Mesothelial cell of epicardium (in vitro differentiated cells): ENCODE measurements at regions not wholly inside any gene's neighbourhood (a gene's known extent, or its start where the extent isn't known, plus 50 kb on each side); places are given as distances from the start of the nearest gene placed in this dataset.
A peak's percentile ranks its signal among the peaks of the same experiment; 100 is the strongest.

Source experiments
- DNase-seq, 2 experiments: peaks; one replicate each; pipeline ENCODE4 v3.0.0; 2021; ENCODE audit warnings: low spot score in 2 of 2; ENCODE audit not compliant: unreplicated experiment in 2 of 2
- H3K27ac Mint-ChIP-seq: 2 replicates; pipeline ENCODE4 v1.8.0; 2021; ENCODE audit warnings: mixed read lengths
- H3K27me3 Mint-ChIP-seq: 2 replicates; pipeline ENCODE4 v1.8.0; 2021; ENCODE audit warnings: low read depth, mixed read lengths
- H3K36me3 Mint-ChIP-seq: 2 replicates; pipeline ENCODE4 v1.8.0; 2021; ENCODE audit warnings: mixed read lengths
- H3K4me1 Mint-ChIP-seq: 2 replicates; pipeline ENCODE4 v1.8.0; 2021; ENCODE audit warnings: mixed read lengths
- H3K4me3 Mint-ChIP-seq: 2 replicates; pipeline ENCODE4 v1.8.0; 2021; ENCODE audit warnings: mild to moderate bottlenecking, moderate library complexity, mixed read lengths
- H3K9me3 Mint-ChIP-seq: 2 replicates; pipeline ENCODE4 v1.8.0; 2021; ENCODE audit warnings: mixed read lengths
- TF ChIP-seq, protein P1 (sequence below): fragments of 200-600 bp; sonication (generic); IDR thresholded peaks from one replicate; pipeline ENCODE4 v1.5.0; 2021; ENCODE audit warnings: antibody characterized with exemption; ENCODE audit not compliant: unreplicated experiment

DNA sequence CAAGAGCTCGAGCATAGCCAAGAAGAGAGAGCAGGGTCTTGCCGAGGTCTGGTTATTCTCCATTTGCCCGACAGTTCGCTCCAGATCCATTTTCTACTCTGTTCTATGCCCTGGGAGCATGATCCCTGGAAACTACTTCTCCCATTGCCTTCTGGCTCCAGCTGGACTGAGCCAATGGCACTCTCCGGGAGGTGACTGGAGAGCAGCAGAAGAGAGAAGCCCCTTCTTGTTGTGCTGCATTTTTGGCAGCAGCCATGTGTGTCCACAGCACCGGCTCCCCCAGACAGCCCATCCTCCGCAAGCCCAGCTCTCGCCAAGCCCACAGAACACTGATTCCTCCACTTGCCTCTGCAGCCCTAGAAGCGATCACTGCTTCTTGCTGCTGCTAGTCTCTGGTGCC is 345.5 kb downstream of the TNS1 start:
- Mint-ChIP-seq H3K9me3 (no peaks in the 10 kb centered on the region), H3K27ac (no peak overlapping the region), H3K27me3 (no peaks in the 10 kb centered on the region), H3K4me3 (no peak overlapping the region), H3K4me1 (peaks cover 8% of the 10 kb centered on the region), H3K36me3 (no peaks in the 10 kb centered on the region)
- DNase-seq = no peak
- TF ChIP-seq, protein P1, sequence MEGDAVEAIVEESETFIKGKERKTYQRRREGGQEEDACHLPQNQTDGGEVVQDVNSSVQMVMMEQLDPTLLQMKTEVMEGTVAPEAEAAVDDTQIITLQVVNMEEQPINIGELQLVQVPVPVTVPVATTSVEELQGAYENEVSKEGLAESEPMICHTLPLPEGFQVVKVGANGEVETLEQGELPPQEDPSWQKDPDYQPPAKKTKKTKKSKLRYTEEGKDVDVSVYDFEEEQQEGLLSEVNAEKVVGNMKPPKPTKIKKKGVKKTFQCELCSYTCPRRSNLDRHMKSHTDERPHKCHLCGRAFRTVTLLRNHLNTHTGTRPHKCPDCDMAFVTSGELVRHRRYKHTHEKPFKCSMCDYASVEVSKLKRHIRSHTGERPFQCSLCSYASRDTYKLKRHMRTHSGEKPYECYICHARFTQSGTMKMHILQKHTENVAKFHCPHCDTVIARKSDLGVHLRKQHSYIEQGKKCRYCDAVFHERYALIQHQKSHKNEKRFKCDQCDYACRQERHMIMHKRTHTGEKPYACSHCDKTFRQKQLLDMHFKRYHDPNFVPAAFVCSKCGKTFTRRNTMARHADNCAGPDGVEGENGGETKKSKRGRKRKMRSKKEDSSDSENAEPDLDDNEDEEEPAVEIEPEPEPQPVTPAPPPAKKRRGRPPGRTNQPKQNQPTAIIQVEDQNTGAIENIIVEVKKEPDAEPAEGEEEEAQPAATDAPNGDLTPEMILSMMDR = no peak

- no peak for DNase-seq
- Mint-ChIP-seq H3K4me3 (no peak overlapping the region), H3K36me3 (no peaks in the 10 kb centered on the region), H3K4me1 (peaks cover 8% of the 10 kb centered on the region), H3K27ac (no peak overlapping the region), H3K9me3 (no peaks in the 10 kb centered on the region), H3K27me3 (no peaks in the 10 kb centered on the region)
- TF ChIP-seq, protein P1 = no peak
These were observed 346.5 kb downstream of the TNS1 start for GRCh38 chr2:217656316-217656715.

- H3K4me1 Mint-ChIP-seq = peaks cover 8% of the 10 kb centered on the region
These were observed 347.1 kb downstream of the TNS1 start for GRCh38 chr2:217655651-217656050.

DNA sequence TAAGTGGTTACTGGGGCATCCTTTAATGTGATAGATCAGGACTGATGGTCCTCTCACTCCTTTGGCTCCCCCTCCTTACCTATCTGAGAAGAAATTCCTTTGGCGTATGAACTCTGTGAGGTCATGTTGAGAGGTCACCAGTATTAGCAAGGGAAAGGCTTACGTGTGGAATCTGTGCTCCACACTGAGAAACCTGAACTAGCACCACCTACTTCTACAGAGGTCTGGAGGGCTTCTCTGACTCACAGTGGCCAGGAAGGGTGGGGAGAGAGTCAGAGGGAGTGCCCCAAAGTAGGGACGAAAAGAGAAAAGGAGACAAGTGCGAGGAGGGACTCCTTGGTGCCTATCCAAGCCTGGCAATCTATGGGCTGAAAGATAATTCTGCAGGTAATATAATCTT is 348.6 kb downstream of the TNS1 start:
- Mint-ChIP-seq H3K27me3 (no peaks in the 10 kb centered on the region), H3K27ac (no peak overlapping the region), H3K36me3 (no peaks in the 10 kb centered on the region), H3K4me3 (no peak overlapping the region), H3K4me1 (peaks cover 11% of the 10 kb centered on the region), H3K9me3 (no peaks in the 10 kb centered on the region)
- no peak for DNase-seq
- TF ChIP-seq, protein P1 = no peak

More at GRCh38 chr2:217655651-217656050, 347.1 kb downstream of the TNS1 start:
- Mint-ChIP-seq H3K4me3 (no peak overlapping the region), H3K27ac (no peak overlapping the region), H3K9me3 (no peaks in the 10 kb centered on the region), H3K36me3 (no peaks in the 10 kb centered on the region), H3K27me3 (no peaks in the 10 kb centered on the region)
- TF ChIP-seq, protein P1 = no peak
- DNase-seq = no peak

DNA sequence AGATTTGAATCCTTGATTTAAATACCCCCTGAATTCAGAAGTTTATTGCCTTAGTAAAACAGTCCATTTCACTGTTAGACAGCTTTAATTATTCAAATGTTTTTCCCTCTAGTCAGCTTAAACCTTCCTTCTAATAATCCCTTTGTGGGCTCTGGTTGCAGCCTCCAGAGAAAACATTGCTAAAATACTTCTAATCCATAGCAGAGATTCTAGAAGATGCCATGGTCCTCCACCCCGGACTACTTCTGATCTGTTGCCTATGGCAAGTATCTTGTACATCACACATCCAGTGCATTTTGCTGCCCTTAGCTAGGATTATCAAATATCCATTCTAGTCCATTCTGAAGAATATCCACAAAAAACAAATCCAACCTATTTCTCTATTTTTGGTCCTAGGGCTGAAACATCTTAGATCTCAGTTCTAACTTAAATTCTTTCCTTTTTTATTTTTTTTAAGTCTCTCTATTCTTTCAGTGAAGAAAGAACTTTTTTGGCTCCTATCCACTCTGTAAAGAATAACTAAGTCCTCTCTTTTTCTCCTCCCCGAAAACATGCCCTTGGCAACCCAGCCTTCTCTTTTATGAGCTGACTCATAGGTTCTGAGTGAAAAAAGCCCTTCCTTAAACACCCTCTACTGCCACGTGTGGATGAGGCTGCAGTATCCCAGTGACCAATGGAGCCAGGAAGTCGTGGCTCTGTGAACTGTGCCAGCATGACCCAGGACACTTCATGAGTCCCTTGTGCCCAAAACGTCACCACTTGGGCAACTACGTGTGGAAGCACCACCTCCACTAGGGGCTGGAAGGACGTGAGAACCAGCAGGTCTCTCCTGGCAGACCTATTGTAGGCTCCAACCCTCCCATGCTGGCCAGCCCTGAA is 349.8 kb downstream of the TNS1 start:
- Mint-ChIP-seq H3K4me1 (peaks cover 11% of the 10 kb centered on the region), H3K27me3 (no peaks in the 10 kb centered on the region), H3K27ac (peak overlapping the region; percentile 6), H3K36me3 (no peaks in the 10 kb centered on the region), H3K4me3 (no peak overlapping the region), H3K9me3 (no peaks in the 10 kb centered on the region)
- DNase-seq = no peak
- TF ChIP-seq, protein P1 = no peak
